Activated naive CD4-positive, alpha-beta T cell treated with anti-CD3 and anti-CD28 coated beads, Interleukin-2, amount 10 ng/mL, durations not matched to agents 7 days and 5 days (primary cell): ENCODE measurements at regions not wholly inside any gene's neighbourhood (a gene's known extent, or its start where the extent isn't known, plus 50 kb on each side); places are given as distances from the start of the nearest gene placed in this dataset.

ENCODE experiments used
- CTCF ChIA-PET: fragments of 350-600 bp; sonication (Branson Sonifier 250); formaldehyde crosslinking; loops from one replicate; lab custom pipeline; 2021; ENCODE audit warnings: antibody characterized with exemption; lab: Charles Lee
- DNase-seq: peaks from one replicate; pipeline ENCODE4 v3.0.0-alpha.2; 2020
- H3K27ac Mint-ChIP-seq: one replicate; pipeline ENCODE4 v1.8.0; 2021; ENCODE audit warnings: mild to moderate bottlenecking, moderate library complexity, mixed read lengths
- H3K27me3 Mint-ChIP-seq: one replicate; pipeline ENCODE4 v1.8.0; 2021; ENCODE audit warnings: mild to moderate bottlenecking, mixed read lengths
- H3K36me3 Mint-ChIP-seq: one replicate; pipeline ENCODE4 v1.8.0; 2021; ENCODE audit warnings: mixed read lengths
- H3K4me1 Mint-ChIP-seq: one replicate; pipeline ENCODE4 v1.8.0; 2021; ENCODE audit warnings: mixed read lengths
- H3K4me3 Mint-ChIP-seq: one replicate; pipeline ENCODE4 v1.8.0; 2021; ENCODE audit warnings: mild to moderate bottlenecking, moderate library complexity, mixed read lengths
- H3K9me3 Mint-ChIP-seq: one replicate; pipeline ENCODE4 v1.8.0; 2021; ENCODE audit warnings: mixed read lengths

GRCh38 chr2:45184606-45185005 lies 175.4 kb upstream of the SIX2 start:
- H3K27me3 Mint-ChIP-seq = peaks cover 20% of the 10 kb centered on the region
- no peaks in the 10 kb centered on the region for H3K36me3 Mint-ChIP-seq
- H3K9me3 Mint-ChIP-seq = no peaks in the 10 kb centered on the region
- H3K27ac Mint-ChIP-seq = no peak overlapping the region
- CTCF ChIA-PET = no interaction called here
- no peak overlapping the region for H3K4me3 Mint-ChIP-seq
- no peak for DNase-seq
- no peaks in the 10 kb centered on the region for H3K4me1 Mint-ChIP-seq

GRCh38 chr2:45182667-45183295 lies 173.5 kb upstream of the SIX2 start:
- no peak overlapping the region for H3K27ac Mint-ChIP-seq
- CTCF ChIA-PET = no interaction called here
- H3K36me3 Mint-ChIP-seq = no peaks in the 10 kb centered on the region
- no peaks in the 10 kb centered on the region for H3K4me1 Mint-ChIP-seq
- peaks cover 21% of the 10 kb centered on the region for H3K27me3 Mint-ChIP-seq
- no peak for DNase-seq
- no peak overlapping the region for H3K4me3 Mint-ChIP-seq
- H3K9me3 Mint-ChIP-seq = no peaks in the 10 kb centered on the region

GRCh38 chr2:45180779-45181178 lies 171.5 kb upstream of the SIX2 start:
- H3K36me3 Mint-ChIP-seq = no peaks in the 10 kb centered on the region
- H3K9me3 Mint-ChIP-seq = no peaks in the 10 kb centered on the region
- no peaks in the 10 kb centered on the region for H3K4me1 Mint-ChIP-seq
- no peak overlapping the region for H3K4me3 Mint-ChIP-seq
- no peak overlapping the region for H3K27ac Mint-ChIP-seq
- CTCF ChIA-PET = no interaction called here
- no peak for DNase-seq
- H3K27me3 Mint-ChIP-seq = peaks cover 25% of the 10 kb centered on the region

- DNase-seq = no peak
- Mint-ChIP-seq H3K4me3 (no peak overlapping the region), H3K27me3 (peaks cover 24% of the 10 kb centered on the region), H3K4me1 (no peaks in the 10 kb centered on the region), H3K27ac (no peak overlapping the region), H3K9me3 (no peaks in the 10 kb centered on the region), H3K36me3 (no peaks in the 10 kb centered on the region)
- CTCF ChIA-PET = no interaction called here
Measured at GRCh38 chr2:45180033-45180746, 170.9 kb upstream of the SIX2 start.

GRCh38 chr2:45178854-45179253 lies 169.6 kb upstream of the SIX2 start:
- no peaks in the 10 kb centered on the region for H3K4me1 Mint-ChIP-seq
- H3K36me3 Mint-ChIP-seq = no peaks in the 10 kb centered on the region
- no peak overlapping the region for H3K4me3 Mint-ChIP-seq
- no peak overlapping the region for H3K27ac Mint-ChIP-seq
- no peaks in the 10 kb centered on the region for H3K9me3 Mint-ChIP-seq
- peaks cover 18% of the 10 kb centered on the region for H3K27me3 Mint-ChIP-seq
- CTCF ChIA-PET = no interaction called here
- DNase-seq = no peak

GRCh38 chr2:45178359-45178758 lies 169.1 kb upstream of the SIX2 start:
- DNase-seq = no peak
- Mint-ChIP-seq H3K4me3 (no peak overlapping the region), H3K27me3 (peaks cover 18% of the 10 kb centered on the region), H3K27ac (no peak overlapping the region), H3K36me3 (no peaks in the 10 kb centered on the region), H3K9me3 (no peaks in the 10 kb centered on the region), H3K4me1 (no peaks in the 10 kb centered on the region)
- CTCF ChIA-PET = no interaction called here

GRCh38 chr2:45177870-45178269 lies 168.6 kb upstream of the SIX2 start:
- peaks cover 19% of the 10 kb centered on the region for H3K27me3 Mint-ChIP-seq
- no peaks in the 10 kb centered on the region for H3K4me1 Mint-ChIP-seq
- no peak overlapping the region for H3K4me3 Mint-ChIP-seq
- H3K36me3 Mint-ChIP-seq = no peaks in the 10 kb centered on the region
- H3K27ac Mint-ChIP-seq = no peak overlapping the region
- DNase-seq = no peak
- H3K9me3 Mint-ChIP-seq = no peaks in the 10 kb centered on the region
- CTCF ChIA-PET = interaction anchor here (0.5 kb wide), 1 partner anchor 19 kb away, joined by 3 read pairs; no protein-coding TSS in a partner anchor

- no peaks in the 10 kb centered on the region for H3K9me3 Mint-ChIP-seq
- H3K36me3 Mint-ChIP-seq = no peaks in the 10 kb centered on the region
- no peaks in the 10 kb centered on the region for H3K4me1 Mint-ChIP-seq
- CTCF ChIA-PET = interaction anchor here (0.7 kb wide), 1 partner anchor 195 kb away, joined by 3 read pairs; no protein-coding TSS in a partner anchor
- no peak overlapping the region for H3K27ac Mint-ChIP-seq
- DNase-seq = no peak
- no peak overlapping the region for H3K4me3 Mint-ChIP-seq
- H3K27me3 Mint-ChIP-seq = peaks cover 30% of the 10 kb centered on the region
Measured at GRCh38 chr2:45176390-45176789, 167.1 kb upstream of the SIX2 start.

- H3K36me3 Mint-ChIP-seq = no peaks in the 10 kb centered on the region
- DNase-seq = no peak
- H3K9me3 Mint-ChIP-seq = no peaks in the 10 kb centered on the region
- CTCF ChIA-PET = no interaction called here
- H3K27ac Mint-ChIP-seq = no peak overlapping the region
- peaks cover 53% of the 10 kb centered on the region for H3K27me3 Mint-ChIP-seq
- peaks cover 5% of the 10 kb centered on the region for H3K4me1 Mint-ChIP-seq
- H3K4me3 Mint-ChIP-seq = no peak overlapping the region
Measured at GRCh38 chr2:45173513-45173912, 164.3 kb upstream of the SIX2 start.

GRCh38 chr2:45172760-45173392 lies 163.6 kb upstream of the SIX2 start:
- H3K4me3 Mint-ChIP-seq = no peak overlapping the region
- no peaks in the 10 kb centered on the region for H3K9me3 Mint-ChIP-seq
- CTCF ChIA-PET = no interaction called here
- H3K36me3 Mint-ChIP-seq = no peaks in the 10 kb centered on the region
- H3K27ac Mint-ChIP-seq = no peak overlapping the region
- H3K27me3 Mint-ChIP-seq = peaks cover 57% of the 10 kb centered on the region
- no peak for DNase-seq
- H3K4me1 Mint-ChIP-seq = peaks cover 6% of the 10 kb centered on the region

- H3K4me1 Mint-ChIP-seq = peaks cover 6% of the 10 kb centered on the region
- H3K4me3 Mint-ChIP-seq = no peak overlapping the region
- no peak overlapping the region for H3K27ac Mint-ChIP-seq
- no peaks in the 10 kb centered on the region for H3K9me3 Mint-ChIP-seq
- no peaks in the 10 kb centered on the region for H3K36me3 Mint-ChIP-seq
- H3K27me3 Mint-ChIP-seq = peaks cover 63% of the 10 kb centered on the region
- CTCF ChIA-PET = no interaction called here
- DNase-seq = no peak
Measured at GRCh38 chr2:45172142-45172541, 162.9 kb upstream of the SIX2 start.

GRCh38 chr2:45171136-45171501 lies 161.9 kb upstream of the SIX2 start:
- CTCF ChIA-PET = no interaction called here
- H3K4me3 Mint-ChIP-seq = no peak overlapping the region
- peaks cover 63% of the 10 kb centered on the region for H3K27me3 Mint-ChIP-seq
- H3K36me3 Mint-ChIP-seq = no peaks in the 10 kb centered on the region
- DNase-seq = no peak
- H3K4me1 Mint-ChIP-seq = peaks cover 6% of the 10 kb centered on the region
- no peaks in the 10 kb centered on the region for H3K9me3 Mint-ChIP-seq
- no peak overlapping the region for H3K27ac Mint-ChIP-seq

- no peaks in the 10 kb centered on the region for H3K36me3 Mint-ChIP-seq
- H3K9me3 Mint-ChIP-seq = no peaks in the 10 kb centered on the region
- H3K27ac Mint-ChIP-seq = no peak overlapping the region
- peaks cover 6% of the 10 kb centered on the region for H3K4me1 Mint-ChIP-seq
- DNase-seq = no peak
- H3K4me3 Mint-ChIP-seq = no peak overlapping the region
- CTCF ChIA-PET = no interaction called here
- peaks cover 63% of the 10 kb centered on the region for H3K27me3 Mint-ChIP-seq
Measured at GRCh38 chr2:45170191-45171135, 161.2 kb upstream of the SIX2 start.
